Ovary (tissue), 7 donors: ENCODE measurements at regions not wholly inside any gene's neighbourhood (a gene's known extent, or its start where the extent isn't known, plus 50 kb on each side); places are given as distances from the start of the nearest gene placed in this dataset.

ENCODE experiments used
- DNase-seq, 5 donors: peaks; one replicate each; pipeline ENCODE4 v3.0.0-alpha.2; 2019 to 2020
- H3K27ac ChIP-seq, 2 donors: fragments of 200-600 bp; one replicate each; pipeline versions ENCODE4 v1.5.1 to v1.8.0; 2019 to 2022
- H3K27me3 ChIP-seq: fragments of 200-600 bp; one replicate; pipeline ENCODE4 v1.8.0; 2022
- H3K36me3 ChIP-seq: fragments of 200-600 bp; sonication (generic); one replicate; pipeline ENCODE4 v1.5.1; 2019
- H3K4me1 ChIP-seq: one replicate; pipeline ENCODE4 v1.8.1; 2013; ENCODE audit warnings: mild to moderate bottlenecking, moderate library complexity; ENCODE audit not compliant: insufficient read depth
- H3K4me3 ChIP-seq: fragments of 200-600 bp; sonication (generic); one replicate; pipeline ENCODE4 v1.5.1; 2017
- H3K9me3 ChIP-seq, 2 donors: fragments of 200-600 bp in 1 of 2; sonication (generic) in 1 of 2; one replicate each; pipeline versions ENCODE4 v1.5.1 to v1.8.1; 2013 to 2019; ENCODE audit warnings: mild to moderate bottlenecking in 1 of 2, moderate library complexity in 1 of 2
- CTCF ChIP-seq, 3 donors: fragments of 450-650 bp in 2 of 3; fragments of 200-600 bp in 1 of 3; IDR thresholded peaks; one replicate each; pipeline versions ENCODE4 v1.5.1 to v1.8.0; 2016 to 2022; ENCODE audit warnings: antibody characterized with exemption in 3 of 3, mild to moderate bottlenecking in 1 of 3
- EP300 ChIP-seq: sonication (generic); formaldehyde crosslinking; IDR thresholded peaks from one replicate; pipeline ENCODE4 v1.6.1; 2017; ENCODE audit warnings: antibody characterized with exemption
- POLR2A ChIP-seq: fragments of 450-650 bp; IDR thresholded peaks from one replicate; pipeline ENCODE4 v1.6.1; 2017; ENCODE audit warnings: antibody characterized with exemption, mild to moderate bottlenecking, moderate library complexity
- WGBS, 3 donors: extraction: QIAGEN DNeasy Blood & Tissue Kit in 1 of 3; methylation state at CpG; one replicate each; pipeline versions ENCODE4 v1.1.5 to v1.1.7; 2013 to 2017; 5-methylcytosine and 5-hydroxymethylcytosine counted together
- intact Hi-C, 4 donors: fragments of 100-400 bp; cut with DNase I; formaldehyde crosslinking; loops; one replicate each; pipeline versions ENCODE4 v1.11.0 to v1.15.1; 2022 to 2023
- donor health status: DM: no; HTN: no; CAD: no; lungs with moderate emphysema.
- donor health status: DM: no; HTN: no; CAD: no.
- donor health status: Bipolar disorder and iron deficiency.
- donor health status: DM: no; HTN: no; CAD: no.
- donor health status: DM: yes; HTN: yes; CAD: no.

GRCh38 chr6:99189823-99190721 lies 159.4 kb downstream of the FAXC start:
- DNase-seq, result no peak
- 68 to 76% (median 69%) methylated on average over 7 of the region's 7 CpGs for WGBS, 3 donors
- TF ChIP-seq POLR2A, result no peak
- TF ChIP-seq CTCF (IDR thresholded peaks at IDR 0.05), result no peak
- TF ChIP-seq EP300, result no peak
- no peaks in the 10 kb centered on the region for H3K36me3 ChIP-seq
- H3K27me3 ChIP-seq, result no peaks in the 10 kb centered on the region
- no peaks in the 10 kb centered on the region for H3K9me3 ChIP-seq
- no peak overlapping the region for H3K4me3 ChIP-seq
- no peak overlapping the region for H3K27ac ChIP-seq
- intact Hi-C loops, result no loop called here
- no peaks in the 10 kb centered on the region for H3K4me1 ChIP-seq

- Histone ChIP-seq H3K4me1 (no peaks in the 10 kb centered on the region), H3K4me3 (no peak overlapping the region), H3K27me3 (no peaks in the 10 kb centered on the region), H3K36me3 (no peaks in the 10 kb centered on the region), H3K9me3 (no peaks in the 10 kb centered on the region), H3K27ac (no peak overlapping the region)
- no peak for DNase-seq
- WGBS, 3 donors, result 73 to 94% (median 87%) methylated on average over 2 of the region's 2 CpGs
- TF ChIP-seq CTCF (IDR thresholded peaks at IDR 0.05) (no peak), EP300 (no peak), POLR2A (no peak)
- intact Hi-C loops, result no loop called here
These were observed 162.0 kb downstream of the FAXC start for GRCh38 chr6:99187429-99187828.

GRCh38 chr6:99186417-99186816 lies 163.1 kb downstream of the FAXC start:
- no peak for DNase-seq
- WGBS, 3 donors, result 85 to 88% (median 87%) methylated on average over 2 of the region's 2 CpGs
- no peak overlapping the region for H3K27ac ChIP-seq
- no peaks in the 10 kb centered on the region for H3K9me3 ChIP-seq
- no peaks in the 10 kb centered on the region for H3K36me3 ChIP-seq
- no peaks in the 10 kb centered on the region for H3K27me3 ChIP-seq
- TF ChIP-seq CTCF (IDR thresholded peaks at IDR 0.05), result no peak
- no peak for TF ChIP-seq POLR2A
- no peak for TF ChIP-seq EP300
- intact Hi-C loops, result no loop called here
- H3K4me3 ChIP-seq, result no peak overlapping the region
- no peaks in the 10 kb centered on the region for H3K4me1 ChIP-seq

- Histone ChIP-seq H3K9me3 (no peaks in the 10 kb centered on the region), H3K27me3 (no peaks in the 10 kb centered on the region), H3K27ac (no peak overlapping the region), H3K4me3 (no peak overlapping the region), H3K4me1 (no peaks in the 10 kb centered on the region), H3K36me3 (no peaks in the 10 kb centered on the region)
- 55 to 68% (median 59%) methylated on average over 5 of the region's 5 CpGs for WGBS, 3 donors
- no peak for TF ChIP-seq CTCF (IDR thresholded peaks at IDR 0.05)
- no peak for TF ChIP-seq POLR2A
- no peak for TF ChIP-seq EP300
- no peak for DNase-seq
- intact Hi-C loops, result no loop called here
These were observed 163.9 kb downstream of the FAXC start for GRCh38 chr6:99185525-99185924.
